ENCODE measurements at regions not wholly inside any gene's neighbourhood (a gene's known extent, or its start where the extent isn't known, plus 50 kb on each side); places are given as distances from the start of the nearest gene placed in this dataset.
A peak's percentile ranks its signal among the peaks of the same experiment; 100 is the strongest.

- TF ChIP-seq, protein P1, sequence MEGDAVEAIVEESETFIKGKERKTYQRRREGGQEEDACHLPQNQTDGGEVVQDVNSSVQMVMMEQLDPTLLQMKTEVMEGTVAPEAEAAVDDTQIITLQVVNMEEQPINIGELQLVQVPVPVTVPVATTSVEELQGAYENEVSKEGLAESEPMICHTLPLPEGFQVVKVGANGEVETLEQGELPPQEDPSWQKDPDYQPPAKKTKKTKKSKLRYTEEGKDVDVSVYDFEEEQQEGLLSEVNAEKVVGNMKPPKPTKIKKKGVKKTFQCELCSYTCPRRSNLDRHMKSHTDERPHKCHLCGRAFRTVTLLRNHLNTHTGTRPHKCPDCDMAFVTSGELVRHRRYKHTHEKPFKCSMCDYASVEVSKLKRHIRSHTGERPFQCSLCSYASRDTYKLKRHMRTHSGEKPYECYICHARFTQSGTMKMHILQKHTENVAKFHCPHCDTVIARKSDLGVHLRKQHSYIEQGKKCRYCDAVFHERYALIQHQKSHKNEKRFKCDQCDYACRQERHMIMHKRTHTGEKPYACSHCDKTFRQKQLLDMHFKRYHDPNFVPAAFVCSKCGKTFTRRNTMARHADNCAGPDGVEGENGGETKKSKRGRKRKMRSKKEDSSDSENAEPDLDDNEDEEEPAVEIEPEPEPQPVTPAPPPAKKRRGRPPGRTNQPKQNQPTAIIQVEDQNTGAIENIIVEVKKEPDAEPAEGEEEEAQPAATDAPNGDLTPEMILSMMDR (IDR thresholded peaks at IDR 0.05), result no peak
- no peak overlapping the region for H3K27ac Mint-ChIP-seq
- no peaks in the 10 kb centered on the region for H3K4me1 Mint-ChIP-seq (ENCODE audit: low read depth)
- H3K27me3 Mint-ChIP-seq (ENCODE audit: insufficient read depth), result no peaks in the 10 kb centered on the region
- no peaks in the 10 kb centered on the region for H3K36me3 Mint-ChIP-seq (ENCODE audit: low read depth)
- no peaks in the 10 kb centered on the region; the same call in 1 of the 2 replicates for H3K9me3 Mint-ChIP-seq
- no peak overlapping the region for H3K4me3 Mint-ChIP-seq
- no peak for DNase-seq
Observed at GRCh38 chr4:43993196-43993902, 455.3 kb downstream of the KCTD8 start.

GRCh38 chr4:43999669-44000068 is 448.9 kb downstream of the KCTD8 start:
- Mint-ChIP-seq H3K9me3 (peaks cover 10% of the 10 kb centered on the region; the same call in 1 of the 2 replicates), H3K4me3 (no peak overlapping the region), H3K4me1 (ENCODE audit: low read depth) (no peaks in the 10 kb centered on the region), H3K27ac (no peak overlapping the region), H3K27me3 (ENCODE audit: insufficient read depth) (no peaks in the 10 kb centered on the region; the same call in 1 of the 2 replicates), H3K36me3 (ENCODE audit: low read depth) (no peaks in the 10 kb centered on the region)
- no peak for DNase-seq
- TF ChIP-seq, protein P1 (IDR thresholded peaks at IDR 0.05), result no peak

DNA sequence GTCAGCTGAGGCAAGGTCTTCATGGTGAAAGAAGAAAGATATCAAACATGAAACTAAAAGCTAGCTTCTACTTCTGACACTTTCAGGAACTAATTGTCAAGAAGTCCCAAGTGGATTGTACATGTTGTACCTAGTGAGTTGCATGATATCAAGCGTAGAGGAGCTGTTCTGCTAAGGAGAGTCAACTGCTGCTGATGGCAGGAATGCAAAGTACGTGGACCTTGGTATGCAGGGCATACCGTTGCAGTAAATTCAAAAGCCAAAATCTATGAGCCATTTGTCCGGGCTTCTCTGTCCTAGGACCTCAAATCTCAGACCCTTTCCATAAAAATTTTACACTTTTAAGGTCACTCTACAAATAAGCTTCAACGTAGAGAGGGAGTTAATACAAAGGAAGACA is 446.2 kb downstream of the KCTD8 start:
- no peak overlapping the region for H3K4me3 Mint-ChIP-seq
- no peak overlapping the region for H3K27ac Mint-ChIP-seq
- TF ChIP-seq, protein P1 (IDR thresholded peaks at IDR 0.05), result no peak
- H3K4me1 Mint-ChIP-seq (ENCODE audit: low read depth), result no peaks in the 10 kb centered on the region
- H3K27me3 Mint-ChIP-seq (ENCODE audit: insufficient read depth), result no peaks in the 10 kb centered on the region; the same call in 1 of the 2 replicates
- DNase-seq, result no peak
- H3K36me3 Mint-ChIP-seq (ENCODE audit: low read depth), result no peaks in the 10 kb centered on the region
- H3K9me3 Mint-ChIP-seq, result peaks cover 10% of the 10 kb centered on the region; the same call in 1 of the 2 replicates

GRCh38 chr4:44016570-44017421 is 431.8 kb downstream of the KCTD8 start:
- H3K4me1 Mint-ChIP-seq (ENCODE audit: low read depth), result peaks cover 22% of the 10 kb centered on the region; the same call in 1 of the 2 replicates
- H3K27me3 Mint-ChIP-seq (ENCODE audit: insufficient read depth), result no peaks in the 10 kb centered on the region
- no peaks in the 10 kb centered on the region for H3K9me3 Mint-ChIP-seq
- no peaks in the 10 kb centered on the region; the same call in 1 of the 2 replicates for H3K36me3 Mint-ChIP-seq (ENCODE audit: low read depth)
- TF ChIP-seq, protein P1 (IDR thresholded peaks at IDR 0.05), result no peak
- peak; percentile 57 for DNase-seq
- peak overlapping the region; percentile 79 for H3K4me3 Mint-ChIP-seq
- peak overlapping the region; percentile 80 for H3K27ac Mint-ChIP-seq

DNA sequence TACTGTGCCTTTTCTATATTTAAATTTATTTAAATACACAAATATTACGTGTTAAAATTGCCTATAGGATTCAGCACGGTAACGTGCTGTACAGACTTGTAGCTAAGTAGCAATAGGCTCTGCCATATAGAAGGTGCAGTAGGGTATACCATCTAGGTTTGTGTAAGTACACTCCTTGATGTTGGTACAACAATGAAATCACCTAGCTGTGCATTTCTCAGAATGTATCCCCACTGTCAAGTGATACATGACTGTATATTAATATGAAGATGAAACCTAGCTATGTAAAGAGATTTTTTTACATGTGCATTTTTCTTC is 431.2 kb downstream of the KCTD8 start:
- peaks cover 22% of the 10 kb centered on the region; the same call in 1 of the 2 replicates for H3K4me1 Mint-ChIP-seq (ENCODE audit: low read depth)
- TF ChIP-seq, protein P1 (IDR thresholded peaks at IDR 0.05), result no peak
- peak overlapping the region; percentile 79 for H3K4me3 Mint-ChIP-seq

More for the DNA sequence above, 431.2 kb downstream of the KCTD8 start:
- Mint-ChIP-seq H3K36me3 (ENCODE audit: low read depth) (no peaks in the 10 kb centered on the region; the same call in 1 of the 2 replicates), H3K27me3 (ENCODE audit: insufficient read depth) (no peaks in the 10 kb centered on the region), H3K27ac (peak overlapping the region; percentile 80), H3K9me3 (no peaks in the 10 kb centered on the region)
- no peak for DNase-seq

Data from HFFc6 (cell line).